Liver (tissue), 3 donors: ENCODE measurements at regions not wholly inside any gene's neighbourhood (a gene's known extent, or its start where the extent isn't known, plus 50 kb on each side); places are given as distances from the start of the nearest gene placed in this dataset.

Experiments used
- EGR1 ChIP-seq, 2 donors: IDR thresholded peaks; 2 replicates each; pipeline ENCODE4 v1.6.1; 2016 to 2018; ENCODE audit warnings: antibody characterized with exemption in 2 of 2, low read depth in 2 of 2
- GABPA ChIP-seq, 2 donors: IDR thresholded peaks in 1 of 2; conservative IDR thresholded peaks in 1 of 2; 2 replicates each; pipeline ENCODE4 v1.6.1; 2016; ENCODE audit warnings: antibody characterized with exemption in 2 of 2, mild to moderate bottlenecking in 1 of 2, moderate library complexity in 1 of 2
- RAD21 ChIP-seq, 2 donors: IDR thresholded peaks; 2 replicates each; pipeline ENCODE4 v1.6.1; 2016; ENCODE audit warnings: antibody characterized with exemption in 2 of 2, mild to moderate bottlenecking in 2 of 2
- RXRA ChIP-seq, 2 donors: IDR thresholded peaks; 2 replicates each; pipeline ENCODE4 v1.6.1; 2017 to 2018; ENCODE audit warnings: antibody characterized with exemption in 2 of 2, mild to moderate bottlenecking in 1 of 2
- TAF1 ChIP-seq: conservative IDR thresholded peaks from 2 replicates; pipeline ENCODE4 v1.6.1; 2016; ENCODE audit warnings: antibody characterized with exemption, mild to moderate bottlenecking
- YY1 ChIP-seq: IDR thresholded peaks from 2 replicates; pipeline ENCODE4 v1.6.1; 2016; ENCODE audit warnings: antibody characterized with exemption, mild to moderate bottlenecking
- ZBTB33 ChIP-seq: IDR thresholded peaks from 2 replicates; pipeline ENCODE4 v1.6.1; 2016; ENCODE audit warnings: antibody characterized with exemption
- TF ChIP-seq, protein P1 (sequence below): fragments of 150-350 bp; IDR thresholded peaks from 2 replicates; pipeline ENCODE4 v1.5.1; 2017; ENCODE audit warnings: improper control_type of control experiment, low read depth, low read length; ENCODE audit not compliant: missing input control
- TF ChIP-seq, protein P2 (sequence below): IDR thresholded peaks from 2 replicates; pipeline ENCODE4 v1.6.1; 2016; ENCODE audit warnings: antibody characterized with exemption
- donor health status: healthy.
- donor health status: healthy.

DNA sequence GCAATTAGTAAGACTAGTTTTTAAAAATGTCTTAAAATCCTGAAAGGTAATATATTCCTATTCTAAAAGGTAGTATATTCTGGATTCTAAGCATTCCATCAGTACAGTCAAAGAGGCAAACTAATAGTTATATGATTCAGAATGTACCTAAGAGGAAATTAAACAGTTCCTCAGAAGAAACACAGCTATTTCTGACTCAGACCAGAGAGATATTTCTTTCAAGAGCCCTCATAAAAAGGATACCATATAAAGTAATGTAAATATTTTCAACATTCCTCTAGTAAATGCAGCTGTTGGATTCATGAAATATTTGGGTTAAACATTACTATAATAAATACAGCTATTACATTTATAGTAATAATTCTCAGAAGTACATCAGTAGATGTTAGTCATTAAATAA lies 358.3 kb downstream of the MAGEB5 start:
- TF ChIP-seq, protein P1, sequence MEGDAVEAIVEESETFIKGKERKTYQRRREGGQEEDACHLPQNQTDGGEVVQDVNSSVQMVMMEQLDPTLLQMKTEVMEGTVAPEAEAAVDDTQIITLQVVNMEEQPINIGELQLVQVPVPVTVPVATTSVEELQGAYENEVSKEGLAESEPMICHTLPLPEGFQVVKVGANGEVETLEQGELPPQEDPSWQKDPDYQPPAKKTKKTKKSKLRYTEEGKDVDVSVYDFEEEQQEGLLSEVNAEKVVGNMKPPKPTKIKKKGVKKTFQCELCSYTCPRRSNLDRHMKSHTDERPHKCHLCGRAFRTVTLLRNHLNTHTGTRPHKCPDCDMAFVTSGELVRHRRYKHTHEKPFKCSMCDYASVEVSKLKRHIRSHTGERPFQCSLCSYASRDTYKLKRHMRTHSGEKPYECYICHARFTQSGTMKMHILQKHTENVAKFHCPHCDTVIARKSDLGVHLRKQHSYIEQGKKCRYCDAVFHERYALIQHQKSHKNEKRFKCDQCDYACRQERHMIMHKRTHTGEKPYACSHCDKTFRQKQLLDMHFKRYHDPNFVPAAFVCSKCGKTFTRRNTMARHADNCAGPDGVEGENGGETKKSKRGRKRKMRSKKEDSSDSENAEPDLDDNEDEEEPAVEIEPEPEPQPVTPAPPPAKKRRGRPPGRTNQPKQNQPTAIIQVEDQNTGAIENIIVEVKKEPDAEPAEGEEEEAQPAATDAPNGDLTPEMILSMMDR: no peak
- no peak for TF ChIP-seq RXRA (IDR thresholded peaks at IDR 0.05)
- TF ChIP-seq RAD21 (IDR thresholded peaks at IDR 0.05): no peak
- TF ChIP-seq EGR1 (IDR thresholded peaks at IDR 0.05; ENCODE audit: low read depth in 2 of 2): no peak
- TF ChIP-seq, protein P2, sequence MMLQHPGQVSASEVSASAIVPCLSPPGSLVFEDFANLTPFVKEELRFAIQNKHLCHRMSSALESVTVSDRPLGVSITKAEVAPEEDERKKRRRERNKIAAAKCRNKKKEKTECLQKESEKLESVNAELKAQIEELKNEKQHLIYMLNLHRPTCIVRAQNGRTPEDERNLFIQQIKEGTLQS: no peak
- no peak for TF ChIP-seq YY1
- no peak for TF ChIP-seq ZBTB33
- TF ChIP-seq TAF1: no peak
- no peak for TF ChIP-seq GABPA (IDR thresholded peaks at IDR 0.05 in 1 of 2, conservative IDR thresholded peaks at IDR 0.05 in 1 of 2)
